ENCODE measurements at regions not wholly inside any gene's neighbourhood (a gene's known extent, or its start where the extent isn't known, plus 50 kb on each side); places are given as distances from the start of the nearest gene placed in this dataset.
A peak's percentile ranks its signal among the peaks of the same experiment; 100 is the strongest.

DNA sequence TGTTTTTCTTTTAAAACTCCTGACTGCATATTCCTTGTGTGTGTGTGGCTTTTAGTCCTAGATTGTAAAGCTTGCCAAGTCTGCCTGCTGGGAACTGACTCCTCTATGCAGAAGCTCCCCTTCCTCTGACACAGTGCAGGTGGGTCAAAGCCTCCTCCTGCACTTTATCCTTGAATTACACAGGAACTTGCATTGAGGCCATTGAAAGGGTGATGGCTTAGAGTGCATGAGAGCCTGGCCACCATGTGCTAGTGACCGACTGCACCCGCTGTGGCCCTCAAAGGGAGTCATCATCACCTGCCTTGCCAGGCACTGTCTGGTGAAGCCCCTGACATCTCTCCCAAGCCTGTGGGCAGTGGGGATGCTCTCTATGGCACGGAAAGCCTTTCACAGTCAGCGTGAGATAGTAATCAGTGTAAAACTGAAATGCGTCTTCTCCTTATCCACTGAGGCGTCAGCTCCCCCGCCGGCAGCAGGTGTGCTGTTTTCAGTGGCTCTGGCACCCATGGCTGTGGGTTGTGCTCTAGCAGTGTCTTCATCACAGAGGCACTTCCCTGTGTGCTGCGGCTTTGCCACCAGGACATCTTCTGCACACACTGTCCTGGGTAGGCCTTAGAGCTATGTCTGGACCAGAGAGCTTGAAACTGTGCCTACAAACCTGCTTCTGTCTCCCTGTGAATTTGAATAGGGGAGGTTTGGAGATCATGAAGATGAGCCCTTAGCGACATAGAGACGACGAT is 87.9 kb downstream of the THBS2 start:
- no peak for DNase-seq

GRCh38 chr6:169164986-169165385 is 88.7 kb downstream of the THBS2 start:
- no peak for DNase-seq

DNA sequence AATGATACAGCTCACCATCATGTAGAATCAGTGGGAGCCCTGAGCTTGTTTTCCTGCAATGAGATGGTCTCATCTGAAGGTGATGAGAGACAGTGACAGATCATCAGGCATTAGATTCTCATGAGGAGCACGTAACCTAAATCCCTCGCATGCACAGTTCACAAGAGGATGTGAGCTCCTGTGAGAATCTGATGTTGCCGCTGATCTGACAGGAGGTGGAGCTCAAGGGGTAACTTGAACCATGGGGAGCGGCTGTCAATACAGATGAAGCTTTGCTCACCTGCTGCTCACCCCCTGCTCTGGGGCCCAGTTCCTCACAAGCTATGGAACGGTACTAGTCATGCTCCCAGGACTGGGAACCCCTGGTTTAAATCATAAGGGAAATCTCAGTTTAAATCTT is 89.2 kb downstream of the THBS2 start:
- DNase-seq = no peak

GRCh38 chr6:169163411-169163901 is 90.2 kb downstream of the THBS2 start:
- no peak for DNase-seq

DNA sequence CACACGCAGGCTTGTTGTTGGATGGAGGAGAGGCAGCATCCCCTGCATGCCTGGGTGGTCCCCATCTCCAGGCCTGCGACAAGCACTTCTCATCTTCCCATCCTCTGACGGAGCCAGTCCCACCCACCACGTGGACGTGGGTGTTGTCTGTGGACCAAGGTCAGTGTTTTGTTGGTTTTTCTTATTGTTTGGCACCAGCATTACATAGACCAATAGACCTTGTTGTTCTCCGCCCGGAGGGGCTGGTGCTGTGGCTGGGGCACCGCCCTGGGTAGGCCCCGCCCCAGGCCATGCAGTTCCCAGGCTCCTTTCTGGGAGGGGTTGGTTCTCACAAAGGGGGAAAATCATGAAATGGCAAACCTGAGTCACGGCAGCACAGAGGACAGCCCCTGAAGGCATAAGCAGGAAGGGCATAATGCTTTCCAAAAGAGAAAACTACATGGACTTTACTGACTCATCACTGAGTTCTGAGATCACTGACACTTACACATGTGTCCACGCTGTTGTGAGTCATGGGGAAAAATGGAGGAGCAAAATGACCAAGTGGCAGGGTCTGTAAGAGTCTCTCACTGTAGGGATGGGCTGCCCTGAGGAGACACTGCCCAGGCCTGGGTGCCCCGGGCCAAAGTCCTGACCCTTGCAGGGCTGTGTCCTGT is 90.8 kb downstream of the THBS2 start:
- DNase-seq = no peak

GRCh38 chr6:169162249-169162648 is 91.4 kb downstream of the THBS2 start:
- DNase-seq = no peak

- no peak for DNase-seq
Observed at GRCh38 chr6:169161572-169162167, 92.0 kb downstream of the THBS2 start.

GRCh38 chr6:169160855-169161560 is 92.6 kb downstream of the THBS2 start:
- no peak for DNase-seq

DNA sequence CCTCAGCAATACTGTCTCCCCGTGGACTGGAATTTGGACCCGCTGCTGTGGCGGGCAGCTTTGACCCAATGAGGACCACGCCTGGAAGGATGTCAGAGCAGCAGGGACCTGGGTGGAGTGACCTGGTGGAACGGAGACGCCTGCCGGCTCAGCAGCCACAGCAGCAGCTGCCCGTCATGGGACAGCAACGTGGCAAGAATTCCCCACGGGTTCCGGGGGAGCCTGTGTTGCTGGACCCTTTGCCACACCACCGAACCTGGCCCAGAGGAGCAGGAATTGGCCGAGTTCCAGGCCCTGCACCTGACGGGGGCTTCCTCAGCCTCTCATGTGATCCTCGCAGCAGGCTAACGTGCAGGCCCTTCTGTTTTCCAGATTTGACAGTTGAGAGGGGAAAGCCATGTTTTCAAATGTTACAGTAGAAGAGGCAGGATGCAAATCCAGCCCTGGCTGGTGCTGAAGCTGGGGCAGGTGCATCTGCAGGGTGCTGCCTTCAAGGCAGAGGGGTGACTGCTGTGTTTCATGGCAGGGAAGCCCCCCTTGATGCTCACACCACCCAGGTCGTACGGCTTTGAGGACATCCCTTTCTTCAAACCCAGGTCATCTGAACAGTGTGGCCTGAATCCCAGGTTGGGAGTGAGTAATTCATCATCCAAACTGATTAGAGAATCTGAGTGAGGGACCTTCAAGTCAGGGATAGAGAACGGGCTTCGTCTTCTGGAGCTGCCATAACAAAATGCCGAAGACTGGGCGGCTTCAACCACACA is 93.4 kb downstream of the THBS2 start:
- DNase-seq = no peak

GRCh38 chr6:169159331-169159730 is 94.3 kb downstream of the THBS2 start:
- no peak for DNase-seq

- DNase-seq = no peak
Observed at GRCh38 chr6:169158691-169159090, 95.0 kb downstream of the THBS2 start.

DNA sequence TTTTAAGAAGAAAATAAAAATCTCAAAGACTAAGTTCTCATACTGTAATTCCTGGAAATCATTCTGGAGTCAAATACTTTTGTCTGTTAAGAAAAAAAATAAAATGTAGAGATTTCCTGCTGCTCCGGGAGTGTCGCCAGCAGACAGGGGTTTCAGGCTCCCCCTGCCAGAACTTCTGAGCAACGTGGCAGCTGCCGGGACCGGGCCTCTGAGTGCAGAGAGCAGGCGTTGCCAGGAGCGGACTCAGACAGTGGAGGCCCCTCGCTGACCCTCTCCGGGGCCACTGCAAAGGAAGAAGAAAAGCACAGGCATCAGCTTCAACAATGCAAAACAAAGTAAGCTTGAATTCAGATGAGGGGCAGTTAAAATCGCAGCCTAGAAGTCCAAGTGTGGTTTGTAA is 95.5 kb downstream of the THBS2 start:
- DNase-seq = peak; percentile 60

DNA sequence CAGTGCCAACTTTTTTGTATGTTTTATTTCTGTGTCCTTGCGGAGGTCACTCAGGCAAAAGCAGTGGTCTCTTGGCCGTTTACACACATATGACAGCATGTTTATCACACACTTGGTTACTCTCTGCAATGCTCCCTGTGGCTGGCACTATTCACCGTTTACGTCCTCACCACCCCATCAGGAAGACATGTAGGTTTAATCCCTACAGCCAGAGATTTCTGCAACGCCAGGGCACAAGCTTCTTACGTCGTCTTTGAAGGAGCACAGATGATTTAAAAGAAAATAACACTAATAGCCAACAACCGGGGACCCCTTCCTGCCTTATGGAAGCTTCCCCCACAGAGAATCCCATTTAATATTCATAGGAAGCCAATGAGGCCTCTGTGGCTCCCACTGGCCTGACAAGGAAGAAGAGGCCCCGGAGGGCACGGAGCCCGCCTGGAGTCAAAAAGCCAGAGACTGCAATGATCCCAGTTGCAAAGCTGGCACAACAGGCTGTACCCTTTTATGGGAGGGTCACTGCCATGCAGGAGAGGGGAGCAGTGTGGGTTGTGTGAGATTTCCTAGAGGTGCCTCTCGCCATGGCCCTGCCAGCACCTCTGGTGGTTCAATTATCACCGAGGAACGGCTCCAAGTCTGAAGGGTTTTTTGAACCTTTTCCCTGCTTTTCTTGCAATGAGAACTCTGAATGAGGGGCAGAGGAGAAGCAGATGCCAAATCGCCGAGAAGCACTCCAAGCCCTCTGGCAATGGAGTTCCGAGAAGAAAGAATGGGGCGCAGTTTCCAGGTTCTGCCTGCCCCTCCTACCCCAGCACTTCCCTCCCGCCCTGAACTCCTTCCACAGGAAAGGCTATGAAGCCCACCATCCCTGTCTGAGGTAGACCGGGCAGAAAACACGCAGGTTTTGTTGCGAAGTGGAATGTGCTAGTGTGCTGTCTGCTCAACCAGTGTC is 96.2 kb downstream of the THBS2 start:
- DNase-seq = peak; percentile 46

DNA sequence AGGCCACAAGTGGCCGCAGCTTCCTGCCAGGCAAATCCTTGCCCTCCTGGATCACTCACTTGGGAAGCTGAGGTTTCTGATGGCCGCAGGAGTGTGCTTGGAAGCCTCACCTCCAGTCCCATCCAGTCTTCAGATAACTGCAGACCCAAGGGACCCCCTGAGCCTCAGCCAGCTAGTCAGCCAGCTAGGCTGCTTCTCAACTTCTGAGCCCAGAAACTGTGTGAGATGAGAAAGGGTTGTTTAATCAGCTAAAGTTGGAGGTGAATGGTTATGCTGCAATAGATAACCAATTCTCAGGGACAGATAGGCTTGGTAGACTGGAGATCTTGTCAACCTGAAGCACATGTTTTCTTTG is 96.9 kb downstream of the THBS2 start:
- no peak for DNase-seq

GRCh38 chr6:169156108-169156792 is 97.4 kb downstream of the THBS2 start:
- DNase-seq = no peak

DNA sequence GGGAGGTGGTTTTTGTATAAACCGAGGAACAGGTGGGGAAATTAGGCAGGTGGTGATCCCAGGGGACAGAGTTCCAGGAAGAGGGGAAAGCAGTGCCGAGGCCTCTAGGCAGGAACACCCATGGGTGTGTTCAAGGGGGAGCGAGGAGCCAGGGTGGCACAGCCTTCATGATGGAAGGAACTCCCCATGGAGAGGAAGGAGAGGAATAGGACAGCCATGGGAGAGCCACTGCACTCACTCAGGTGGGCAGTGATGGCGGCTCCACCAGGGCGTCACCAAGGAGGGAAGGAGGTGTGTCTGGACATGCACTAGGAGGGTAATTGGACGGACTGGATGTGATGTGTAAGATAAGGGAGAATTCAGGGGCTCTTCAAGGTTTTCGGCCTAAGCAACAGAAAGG is 98.2 kb downstream of the THBS2 start:
- DNase-seq = no peak

- DNase-seq = no peak
Observed at GRCh38 chr6:169153401-169153800, 100.2 kb downstream of the THBS2 start.

DNA sequence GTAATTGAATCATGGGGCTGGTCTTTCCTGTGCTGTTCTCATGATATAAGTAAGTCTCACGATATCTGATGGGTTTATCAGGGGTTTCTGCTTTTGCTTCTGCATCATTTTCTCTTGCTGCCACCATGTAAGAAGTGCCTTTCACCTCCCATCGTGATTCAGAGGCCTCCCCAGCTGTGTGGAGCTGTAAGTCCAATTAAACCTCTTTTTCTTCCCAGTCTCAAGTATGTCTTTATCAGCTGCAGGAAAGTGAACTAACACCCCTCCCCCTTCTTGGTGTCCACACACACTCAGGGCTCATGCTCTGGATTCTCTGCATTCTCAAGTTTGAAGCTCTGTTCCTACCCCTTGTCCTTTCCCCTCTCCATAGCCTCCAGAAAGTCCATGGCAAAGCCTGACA is 107.1 kb downstream of the THBS2 start:
- DNase-seq = no peak

GRCh38 chr6:169145991-169146501 is 107.6 kb downstream of the THBS2 start:
- DNase-seq = no peak

- no peak for DNase-seq
Observed at GRCh38 chr6:169145496-169145895, 108.2 kb downstream of the THBS2 start.

DNA sequence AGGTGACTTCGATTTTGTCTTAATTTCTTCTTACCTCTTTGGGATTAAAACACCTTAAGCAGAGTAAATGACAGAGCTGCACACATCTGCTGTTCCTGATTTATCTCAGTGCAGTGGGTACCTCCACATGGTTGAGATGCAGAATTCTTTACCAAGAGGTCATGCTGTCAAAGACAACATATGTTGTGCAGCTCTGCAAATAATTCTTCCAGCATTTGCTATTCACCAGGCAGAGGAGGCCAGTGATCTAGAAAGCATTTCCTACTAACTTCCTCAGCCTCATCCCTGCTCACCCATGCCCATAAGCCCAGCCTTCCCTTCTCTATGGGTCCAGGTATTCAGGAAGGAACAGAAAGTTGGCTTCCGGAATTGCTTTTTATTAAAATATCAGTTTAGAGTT is 109.3 kb downstream of the THBS2 start:
- DNase-seq = no peak

Measured in NCI-H1092 treated with DMSO at 0.1 percent for 48 hours (cell line).